ENCODE measurements at regions not wholly inside any gene's neighbourhood (a gene's known extent, or its start where the extent isn't known, plus 50 kb on each side); places are given as distances from the start of the nearest gene placed in this dataset.
A peak's percentile ranks its signal among the peaks of the same experiment; 100 is the strongest.

- Histone ChIP-seq H3K27me3 (ENCODE audit: insufficient read depth, low read length) (no peaks in the 10 kb centered on the region), H3K9me3 (ENCODE audit: control insufficient read depth in 1 of 2, insufficient read depth in 1 of 2, low read depth in 1 of 2, low read length in 2 of 2) (no peaks in the 10 kb centered on the region), H3K9me2 (ENCODE audit: insufficient read depth) (no peaks in the 10 kb centered on the region; the same call in 1 of the 2 replicates), H3K4me1 (ENCODE audit: control insufficient read depth in 1 of 2, insufficient read depth in 2 of 2, low read length in 2 of 2) (no peaks in the 10 kb centered on the region), H4K20me1 (ENCODE audit: insufficient read depth) (no peaks in the 10 kb centered on the region), H3K79me2 (ENCODE audit: insufficient read depth, low read length) (no peaks in the 10 kb centered on the region), H3K36me3 (ENCODE audit: control insufficient read depth in 1 of 2, insufficient read depth in 2 of 2, low read length in 2 of 2) (no peaks in the 10 kb centered on the region), H3K4me3 (replicated peaks in 1 of 2; ENCODE audit: low read depth in 1 of 2, low read length in 2 of 2) (no peak overlapping the region), H2AFZ (ENCODE audit: low read depth, low read length, poor library complexity, severe bottlenecking) (peak overlapping the region; percentile 86), H3K27ac (ENCODE audit: low read depth, low read length) (no peak overlapping the region), H3K4me2 (ENCODE audit: low read length) (no peak overlapping the region), H3K9ac (ENCODE audit: low read length) (no peak overlapping the region)
- RAD21 ChIA-PET (ENCODE audit: low non-redundant PET in 1 of 2, low total read pairs in 2 of 2, uncharacterized antibody in 2 of 2, unreplicated experiment in 2 of 2) = no interaction called here
- CTCF ChIA-PET = no interaction called here
- TF ChIP-seq FOSL1 (IDR thresholded peaks at IDR 0.05; ENCODE audit: low read depth) = no peak
- peak; percentile 11 to 40 (median 33); a peak in 4 of 6 replicates for TF ChIP-seq CTCF (IDR thresholded peaks at IDR 0.05 in 2 of 3, conservative IDR thresholded peaks at IDR 0.05 in 1 of 3; ENCODE audit: borderline replicate concordance in 1 of 3, insufficient read depth in 1 of 3, low read depth in 2 of 3, low read length in 2 of 3)
- TF ChIP-seq CBX3 (IDR thresholded peaks at IDR 0.05; ENCODE audit: low read depth) = peak; percentile 55; the same call in 1 of the 2 replicates
- peak; percentile 46; the same call in 1 of the 2 replicates for TF ChIP-seq RAD21 (IDR thresholded peaks at IDR 0.05; ENCODE audit: low read depth)
- no peak for TF ChIP-seq CEBPB (IDR thresholded peaks at IDR 0.05; ENCODE audit: low read depth)
- no peak for TF ChIP-seq EZH2phosphoT487 (IDR thresholded peaks at IDR 0.05; ENCODE audit: borderline replicate concordance)
- no peak for TF ChIP-seq YY1 (IDR thresholded peaks at IDR 0.05; ENCODE audit: extremely low read depth, insufficient replicate concordance, low read depth, low read length)
- DNase-seq (ENCODE audit: low read depth, low spot score) = no peak
- no TSS peak for BruUV-seq (replicated peaks)
- POLR2A ChIA-PET = no interaction called here
- peak; percentile 58 for ATAC-seq
- intact Hi-C loops (cut with micrococcal nuclease) = no loop called here
Observed at GRCh38 chr4:134470544-134470943, 269.0 kb upstream of the PABPC4L start.

GRCh38 chr4:134465417-134465816 lies 263.8 kb upstream of the PABPC4L start:
- Histone ChIP-seq H3K27ac (ENCODE audit: low read depth, low read length) (no peak overlapping the region), H3K9me2 (ENCODE audit: insufficient read depth) (no peaks in the 10 kb centered on the region), H3K36me3 (ENCODE audit: control insufficient read depth in 1 of 2, insufficient read depth in 2 of 2, low read length in 2 of 2) (no peaks in the 10 kb centered on the region), H3K79me2 (ENCODE audit: insufficient read depth, low read length) (no peaks in the 10 kb centered on the region), H3K4me2 (ENCODE audit: low read length) (no peak overlapping the region), H2AFZ (ENCODE audit: low read depth, low read length, poor library complexity, severe bottlenecking) (no peak overlapping the region), H3K9me3 (ENCODE audit: control insufficient read depth in 1 of 2, insufficient read depth in 1 of 2, low read depth in 1 of 2, low read length in 2 of 2) (no peaks in the 10 kb centered on the region), H3K4me3 (replicated peaks in 1 of 2; ENCODE audit: low read depth in 1 of 2, low read length in 2 of 2) (no peak overlapping the region), H3K27me3 (ENCODE audit: insufficient read depth, low read length) (no peaks in the 10 kb centered on the region), H3K4me1 (ENCODE audit: control insufficient read depth in 1 of 2, insufficient read depth in 2 of 2, low read length in 2 of 2) (no peaks in the 10 kb centered on the region), H3K9ac (ENCODE audit: low read length) (no peak overlapping the region), H4K20me1 (ENCODE audit: insufficient read depth) (no peaks in the 10 kb centered on the region)
- TF ChIP-seq SIN3A (IDR thresholded peaks at IDR 0.05; ENCODE audit: low read depth) (no peak), POLR2AphosphoS5 (IDR thresholded peaks at IDR 0.05; ENCODE audit: low read depth, low read length) (no peak), ZBTB33 (IDR thresholded peaks at IDR 0.05; ENCODE audit: extremely low read depth, insufficient replicate concordance, low read length) (no peak), CBX3 (IDR thresholded peaks at IDR 0.05; ENCODE audit: low read depth) (no peak), ZNF274 (IDR thresholded peaks at IDR 0.05; ENCODE audit: low read depth, low read length) (no peak), RAD21 (IDR thresholded peaks at IDR 0.05; ENCODE audit: low read depth) (peak; percentile 26), EZH2 (IDR thresholded peaks at IDR 0.05) (no peak)
- ChIA-PET CTCF (interaction anchor here (1.0 kb wide), 1 partner anchor 441 kb away, joined by 3 read pairs; no protein-coding TSS in a partner anchor), RAD21 (ENCODE audit: low non-redundant PET in 1 of 2, low total read pairs in 2 of 2, uncharacterized antibody in 2 of 2, unreplicated experiment in 2 of 2) (interaction anchor here in 1 of 2 experiments (0.7 kb wide), 1 partner anchor 287 kb away, joined by 3 read pairs; no protein-coding TSS in a partner anchor), POLR2A (no interaction called here)
- intact Hi-C loops (cut with micrococcal nuclease) = loop anchor here (10.0 kb wide), 1 partner anchor 441 kb away; no protein-coding TSS in a partner anchor
- ATAC-seq (no peak), DNase-seq (ENCODE audit: low read depth, low spot score) (no peak)
- no TSS peak for BruUV-seq (replicated peaks)

All from HCT116 (cell line).